ENCODE measurements at regions not wholly inside any gene's neighbourhood (a gene's known extent, or its start where the extent isn't known, plus 50 kb on each side); places are given as distances from the start of the nearest gene placed in this dataset.

GRCh38 chr6:99711925-99712324, 105.3 kb downstream of the PRDM13 start:
- in situ Hi-C loops (cut with HindIII; ENCODE audit: extremely low pct_ligation_motif_present, low pct_unique_long_range_greater_than_20kb) = no loop called here
- no peak for FAIRE-seq
- Histone ChIP-seq H2AFZ (ENCODE audit: low read length) (no peak overlapping the region), H3K4me2 (ENCODE audit: low read depth, low read length) (no peak overlapping the region), H4K20me1 (ENCODE audit: insufficient read depth, low read length) (no peaks in the 10 kb centered on the region), H3K4me1 (ENCODE audit: insufficient read depth, low read length) (no peaks in the 10 kb centered on the region), H3K79me2 (ENCODE audit: insufficient read depth, low read length) (no peaks in the 10 kb centered on the region), H3K36me3 (replicated peaks in 1 of 2; ENCODE audit: control insufficient read depth in 1 of 2, insufficient read depth in 2 of 2, low read length in 2 of 2) (no peaks in the 10 kb centered on the region), H3K4me3 (replicated peaks in 1 of 3; ENCODE audit: insufficient read depth in 1 of 3, low read depth in 2 of 3, low read length in 3 of 3) (no peak overlapping the region), H3K27ac (ENCODE audit: extremely low read length, insufficient read depth, low read length) (no peak overlapping the region), H3K27me3 (ENCODE audit: control insufficient read depth in 1 of 2, insufficient read depth in 2 of 2, low read length in 2 of 2) (no peaks in the 10 kb centered on the region), H3K9ac (ENCODE audit: insufficient read depth, low read depth, low read length) (no peak overlapping the region), H3K9me3 (ENCODE audit: low read length) (no peaks in the 10 kb centered on the region; the same call in 1 of the 2 replicates)
- no peak for ATAC-seq
- intact Hi-C loops (cut with micrococcal nuclease; ENCODE audit: unreplicated experiment) = no loop called here
- ChIA-PET CTCF (ENCODE audit: low intra/inter-chr PET ratio, low total read pairs) (no interaction called here), POLR2A (no interaction called here)
- TF ChIP-seq XBP1 (CRISPR knock-in tag; IDR thresholded peaks at IDR 0.05) = no peak
- TF ChIP-seq, protein P1, sequence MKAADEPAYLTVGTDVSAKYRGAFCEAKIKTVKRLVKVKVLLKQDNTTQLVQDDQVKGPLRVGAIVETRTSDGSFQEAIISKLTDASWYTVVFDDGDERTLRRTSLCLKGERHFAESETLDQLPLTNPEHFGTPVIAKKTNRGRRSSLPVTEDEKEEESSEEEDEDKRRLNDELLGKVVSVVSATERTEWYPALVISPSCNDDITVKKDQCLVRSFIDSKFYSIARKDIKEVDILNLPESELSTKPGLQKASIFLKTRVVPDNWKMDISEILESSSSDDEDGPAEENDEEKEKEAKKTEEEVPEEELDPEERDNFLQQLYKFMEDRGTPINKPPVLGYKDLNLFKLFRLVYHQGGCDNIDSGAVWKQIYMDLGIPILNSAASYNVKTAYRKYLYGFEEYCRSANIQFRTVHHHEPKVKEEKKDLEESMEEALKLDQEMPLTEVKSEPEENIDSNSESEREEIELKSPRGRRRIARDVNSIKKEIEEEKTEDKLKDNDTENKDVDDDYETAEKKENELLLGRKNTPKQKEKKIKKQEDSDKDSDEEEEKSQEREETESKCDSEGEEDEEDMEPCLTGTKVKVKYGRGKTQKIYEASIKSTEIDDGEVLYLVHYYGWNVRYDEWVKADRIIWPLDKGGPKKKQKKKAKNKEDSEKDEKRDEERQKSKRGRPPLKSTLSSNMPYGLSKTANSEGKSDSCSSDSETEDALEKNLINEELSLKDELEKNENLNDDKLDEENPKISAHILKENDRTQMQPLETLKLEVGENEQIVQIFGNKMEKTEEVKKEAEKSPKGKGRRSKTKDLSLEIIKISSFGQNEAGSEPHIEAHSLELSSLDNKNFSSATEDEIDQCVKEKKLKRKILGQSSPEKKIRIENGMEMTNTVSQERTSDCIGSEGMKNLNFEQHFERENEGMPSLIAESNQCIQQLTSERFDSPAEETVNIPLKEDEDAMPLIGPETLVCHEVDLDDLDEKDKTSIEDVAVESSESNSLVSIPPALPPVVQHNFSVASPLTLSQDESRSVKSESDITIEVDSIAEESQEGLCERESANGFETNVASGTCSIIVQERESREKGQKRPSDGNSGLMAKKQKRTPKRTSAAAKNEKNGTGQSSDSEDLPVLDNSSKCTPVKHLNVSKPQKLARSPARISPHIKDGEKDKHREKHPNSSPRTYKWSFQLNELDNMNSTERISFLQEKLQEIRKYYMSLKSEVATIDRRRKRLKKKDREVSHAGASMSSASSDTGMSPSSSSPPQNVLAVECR (CRISPR knock-in tag; IDR thresholded peaks at IDR 0.05; ENCODE audit: borderline replicate concordance) = no peak
- TF ChIP-seq ZNF44 (CRISPR knock-in tag; IDR thresholded peaks at IDR 0.05) = no peak
- TF ChIP-seq SKIL (CRISPR knock-in tag; IDR thresholded peaks at IDR 0.05; ENCODE audit: borderline replicate concordance) = no peak
- no peak for TF ChIP-seq HDAC1 (CRISPR knock-in tag; IDR thresholded peaks at IDR 0.05)
- TF ChIP-seq, protein P2, sequence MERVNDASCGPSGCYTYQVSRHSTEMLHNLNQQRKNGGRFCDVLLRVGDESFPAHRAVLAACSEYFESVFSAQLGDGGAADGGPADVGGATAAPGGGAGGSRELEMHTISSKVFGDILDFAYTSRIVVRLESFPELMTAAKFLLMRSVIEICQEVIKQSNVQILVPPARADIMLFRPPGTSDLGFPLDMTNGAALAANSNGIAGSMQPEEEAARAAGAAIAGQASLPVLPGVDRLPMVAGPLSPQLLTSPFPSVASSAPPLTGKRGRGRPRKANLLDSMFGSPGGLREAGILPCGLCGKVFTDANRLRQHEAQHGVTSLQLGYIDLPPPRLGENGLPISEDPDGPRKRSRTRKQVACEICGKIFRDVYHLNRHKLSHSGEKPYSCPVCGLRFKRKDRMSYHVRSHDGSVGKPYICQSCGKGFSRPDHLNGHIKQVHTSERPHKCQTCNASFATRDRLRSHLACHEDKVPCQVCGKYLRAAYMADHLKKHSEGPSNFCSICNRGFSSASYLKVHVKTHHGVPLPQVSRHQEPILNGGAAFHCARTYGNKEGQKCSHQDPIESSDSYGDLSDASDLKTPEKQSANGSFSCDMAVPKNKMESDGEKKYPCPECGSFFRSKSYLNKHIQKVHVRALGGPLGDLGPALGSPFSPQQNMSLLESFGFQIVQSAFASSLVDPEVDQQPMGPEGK (CRISPR knock-in tag; IDR thresholded peaks at IDR 0.05) = no peak
- TF ChIP-seq TCF12 (IDR thresholded peaks at IDR 0.05) = no peak
- TF ChIP-seq TCF12 (CRISPR knock-in tag; IDR thresholded peaks at IDR 0.05) = no peak
- no peak for TF ChIP-seq ZNF143 (CRISPR knock-in tag; IDR thresholded peaks at IDR 0.05)
- TF ChIP-seq RFX5 (IDR thresholded peaks at IDR 0.05; ENCODE audit: low read depth, low read length) = no peak
- TF ChIP-seq ZNF614 (CRISPR knock-in tag; IDR thresholded peaks at IDR 0.05; ENCODE audit: borderline replicate concordance) = no peak
- TF ChIP-seq HNF1B (CRISPR knock-in tag; IDR thresholded peaks at IDR 0.05) = no peak
- WGBS (ENCODE audit: low lambda C conversion rate) = 10% methylated on average over 4 of the region's 6 CpGs
- no TSS peak for BruUV-seq (replicated peaks)
- no peak for DNase-seq (ENCODE audit: low spot score)
